Right ventricle myocardium inferior (tissue), 1 donor: ENCODE measurements at regions not wholly inside any gene's neighbourhood (a gene's known extent, or its start where the extent isn't known, plus 50 kb on each side); places are given as distances from the start of the nearest gene placed in this dataset.
A peak's percentile ranks its signal among the peaks of the same experiment; 100 is the strongest.

Experiments used
- ATAC-seq: fragments of 200-7000 bp; cut with Tn5 transposase; one replicate; pipeline ENCODE4 v1.9.1; 2020; ENCODE audit warnings: mild to moderate bottlenecking, moderate library complexity
- DNase-seq: peaks from one replicate; pipeline ENCODE4 v3.0.0; 2021; ENCODE audit errors: missing footprints
- intact Hi-C: fragments of 100-400 bp; cut with DNase I; formaldehyde crosslinking; loops from one replicate; pipeline ENCODE4 v1.11.0; 2022
- donor health status: DM: no; HTN: yes; CAD: no; lungs with severe emphysema.

GRCh38 chr9:14479163-14479560, 165.2 kb upstream of the NFIB start:
- DNase-seq (no peak), ATAC-seq (no peak)
- intact Hi-C loops = no loop called here

DNA sequence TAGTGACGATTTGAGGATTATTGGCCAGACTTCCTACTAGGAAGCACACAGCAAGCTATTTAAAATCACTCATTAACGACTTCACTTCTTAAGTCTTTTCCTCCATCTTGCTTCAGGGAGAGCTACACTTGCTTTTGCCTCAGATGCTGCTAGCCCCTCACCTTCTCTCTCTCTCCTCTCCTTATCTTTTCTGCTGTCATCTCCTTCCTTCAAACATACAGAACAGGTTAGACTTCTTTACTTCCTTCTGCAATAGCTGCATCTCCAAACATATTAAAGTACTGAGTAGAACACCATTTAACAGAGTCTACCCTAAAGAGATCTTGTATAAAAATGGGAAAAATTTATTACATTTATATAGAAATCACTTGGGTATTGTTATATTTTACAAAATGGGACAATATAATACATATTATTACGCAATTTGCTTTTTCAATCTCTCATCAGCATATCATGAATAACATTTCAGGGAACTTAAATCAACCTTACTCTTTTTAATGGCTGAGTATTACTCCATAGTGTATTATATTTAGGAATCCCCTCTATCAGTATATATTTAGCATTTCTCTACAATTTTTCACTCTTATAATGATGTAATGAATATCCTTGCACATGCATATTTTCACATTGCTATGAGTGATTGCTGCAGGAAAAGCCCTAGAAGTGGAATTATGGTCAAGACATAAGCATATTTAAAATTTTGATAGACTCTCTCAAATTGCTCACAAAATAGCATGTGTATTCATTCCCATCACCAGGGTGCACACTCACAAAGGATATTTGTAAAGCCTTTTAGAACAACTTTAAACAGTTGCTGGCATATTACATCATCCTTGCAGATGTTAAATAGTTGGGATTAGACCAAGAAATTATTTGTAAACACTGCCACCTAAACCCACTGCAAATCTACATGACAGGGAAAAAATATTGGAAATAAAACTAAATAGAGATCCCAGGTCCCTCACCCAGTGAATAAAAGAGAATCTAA, 164.5 kb upstream of the NFIB start:
- ATAC-seq = no peak
- no peak for DNase-seq
- intact Hi-C loops = no loop called here

DNA sequence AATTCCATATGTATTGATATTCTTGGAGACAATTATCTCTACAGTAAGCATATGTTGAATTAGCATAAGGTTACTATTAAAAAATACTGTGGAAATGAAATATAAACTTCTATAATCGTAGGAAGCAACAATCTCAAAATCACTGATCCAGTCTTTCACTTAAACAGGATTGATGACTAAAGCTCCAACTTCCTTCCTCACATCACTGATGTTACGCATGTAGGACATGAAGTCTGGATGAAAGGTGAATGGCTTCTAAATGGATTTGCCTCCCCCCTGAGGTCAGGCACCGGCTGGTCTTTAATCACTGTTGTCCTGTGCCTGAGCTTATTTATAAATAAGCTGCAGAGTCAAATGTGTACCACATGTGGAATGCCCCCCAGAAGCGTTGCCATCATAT, 157.1 kb upstream of the NFIB start:
- intact Hi-C loops = no loop called here
- DNase-seq (no peak), ATAC-seq (no peak)

GRCh38 chr9:14467675-14468374, 153.9 kb upstream of the NFIB start:
- intact Hi-C loops = loop anchor here (5.0 kb wide), 1 partner anchor 299 kb away; no protein-coding TSS in a partner anchor
- no peak for ATAC-seq
- DNase-seq = no peak

GRCh38 chr9:14466828-14467227, 152.9 kb upstream of the NFIB start:
- intact Hi-C loops = loop anchor here (5.0 kb wide), 1 partner anchor 300 kb away; no protein-coding TSS in a partner anchor
- DNase-seq (no peak), ATAC-seq (no peak)

- DNase-seq (no peak), ATAC-seq (no peak)
- intact Hi-C loops = loop anchor here (5.0 kb wide), 1 partner anchor 301 kb away; no protein-coding TSS in a partner anchor
Observed at GRCh38 chr9:14466429-14466818, 152.5 kb upstream of the NFIB start.

DNA sequence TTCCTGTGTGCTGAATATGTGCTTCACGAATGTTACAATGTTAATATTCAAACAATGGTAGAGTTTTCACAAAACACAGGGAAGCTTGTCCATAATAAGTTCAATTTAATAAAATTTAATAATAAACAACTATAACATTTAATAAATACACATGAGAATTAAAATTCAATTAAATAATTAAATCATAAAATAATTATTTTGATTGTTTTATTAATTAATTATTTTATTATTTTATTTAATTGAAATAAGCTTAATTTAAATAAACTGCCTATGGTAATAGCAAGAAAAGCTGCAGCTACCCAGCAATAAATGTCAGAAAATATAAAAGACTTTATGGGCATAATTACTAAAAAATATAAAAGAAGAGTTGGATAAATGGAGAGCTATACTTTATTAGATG, 149.0 kb upstream of the NFIB start:
- intact Hi-C loops = no loop called here
- ATAC-seq (no peak), DNase-seq (no peak)

GRCh38 chr9:14455243-14455642, 141.3 kb upstream of the NFIB start:
- no peak for DNase-seq
- intact Hi-C loops = no loop called here
- ATAC-seq = no peak

- intact Hi-C loops = no loop called here
- no peak for DNase-seq
- no peak for ATAC-seq
Observed at GRCh38 chr9:14453286-14453685, 139.3 kb upstream of the NFIB start.

DNA sequence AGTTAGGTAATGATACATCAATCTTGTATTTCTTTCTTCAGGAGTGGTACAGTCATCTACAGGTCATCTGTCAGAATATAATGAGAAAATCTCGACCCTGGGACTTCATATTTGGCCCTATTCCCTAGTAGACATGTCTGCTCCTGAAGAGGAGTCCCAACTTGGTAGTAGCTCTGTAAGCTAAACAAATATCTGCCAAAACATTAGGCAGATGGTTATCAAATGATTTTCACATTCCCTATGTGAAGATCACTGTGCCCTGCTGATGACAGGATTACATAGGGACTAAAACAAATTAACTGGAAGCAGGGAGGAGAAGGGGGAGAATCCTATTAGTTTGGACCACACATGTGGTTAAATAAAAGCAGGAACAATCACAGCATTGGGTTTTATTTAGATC, 138.6 kb upstream of the NFIB start:
- no peak for ATAC-seq
- intact Hi-C loops = no loop called here
- DNase-seq = no peak

DNA sequence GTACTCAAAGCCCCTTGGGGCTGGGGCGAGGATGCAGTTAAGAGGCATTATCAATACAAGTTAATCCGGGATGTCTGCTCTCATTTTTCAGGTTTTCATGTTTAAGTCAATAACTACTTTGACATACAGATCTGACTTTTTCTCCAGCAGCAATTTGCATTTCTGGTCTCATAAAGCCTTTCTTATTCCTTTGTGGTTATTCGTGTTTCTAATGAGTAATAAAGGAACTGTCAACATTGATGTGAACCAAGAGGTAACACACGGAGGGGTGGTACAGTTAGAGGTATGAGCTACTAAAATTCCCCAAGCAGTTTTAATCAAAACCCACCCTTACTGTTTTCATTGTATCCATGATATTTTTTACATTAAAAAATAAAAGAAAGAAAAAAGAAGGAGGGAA, 138.0 kb upstream of the NFIB start:
- DNase-seq = no peak
- intact Hi-C loops = no loop called here
- no peak for ATAC-seq

DNA sequence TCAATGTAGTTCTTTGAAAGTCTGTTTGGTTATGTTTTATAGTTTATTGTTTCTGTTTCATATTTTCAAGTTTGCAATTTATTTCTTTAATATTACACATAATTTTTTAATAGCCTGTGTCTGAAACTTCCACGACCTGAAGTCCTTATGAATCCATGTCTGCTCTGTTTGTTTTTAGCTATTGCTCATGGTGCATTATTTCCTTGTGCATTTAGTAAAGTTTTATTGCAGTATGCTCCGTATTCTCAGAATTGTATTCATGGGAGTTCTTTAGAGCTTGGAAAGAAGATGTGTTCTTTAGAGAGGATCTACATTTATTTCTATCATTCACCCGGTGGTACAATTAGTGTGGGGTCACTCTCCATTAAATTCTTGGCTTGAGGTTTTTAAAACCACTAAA, 133.2 kb upstream of the NFIB start:
- DNase-seq = no peak
- no peak for ATAC-seq
- intact Hi-C loops = no loop called here

DNA sequence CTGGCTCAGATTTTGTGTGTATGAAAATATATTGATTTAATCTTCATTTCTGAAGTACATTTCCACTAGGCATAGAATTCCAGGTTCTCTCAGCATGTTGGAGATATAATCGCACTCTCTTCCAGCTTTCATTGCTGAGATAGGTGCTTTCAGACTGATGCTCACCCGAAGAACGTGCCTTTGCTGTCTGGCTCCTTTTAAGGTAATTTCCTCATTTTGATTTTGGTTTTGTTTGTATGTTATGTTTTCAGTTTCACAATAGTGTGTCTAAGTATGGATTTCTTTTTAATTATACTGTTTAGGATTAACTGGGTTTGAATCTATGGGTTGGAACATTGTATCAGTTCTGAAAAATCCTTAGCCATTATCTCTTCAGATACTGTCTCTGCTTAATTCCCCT, 132.0 kb upstream of the NFIB start:
- no peak for DNase-seq
- intact Hi-C loops = no loop called here
- no peak for ATAC-seq

DNA sequence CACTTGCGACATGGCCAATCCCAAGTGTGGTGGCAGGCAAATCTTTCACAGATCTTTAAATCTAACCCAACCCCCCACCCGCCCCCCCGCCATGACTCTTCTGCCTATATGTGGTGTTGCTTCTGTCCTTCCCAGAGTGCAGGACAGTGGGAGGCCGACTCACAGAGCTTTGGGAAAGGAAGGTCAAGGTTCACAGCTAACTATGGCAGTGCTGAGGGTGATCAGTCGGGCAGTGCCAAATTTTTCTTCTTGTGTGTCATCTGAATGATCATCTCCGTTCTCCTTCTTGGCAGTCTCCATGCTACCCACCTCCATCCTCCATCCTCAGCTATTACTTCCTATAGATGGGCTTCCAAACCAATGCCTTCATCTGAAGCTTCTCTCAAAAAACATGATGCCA, 129.0 kb upstream of the NFIB start:
- DNase-seq = no peak
- ATAC-seq = no peak
- intact Hi-C loops = no loop called here

DNA sequence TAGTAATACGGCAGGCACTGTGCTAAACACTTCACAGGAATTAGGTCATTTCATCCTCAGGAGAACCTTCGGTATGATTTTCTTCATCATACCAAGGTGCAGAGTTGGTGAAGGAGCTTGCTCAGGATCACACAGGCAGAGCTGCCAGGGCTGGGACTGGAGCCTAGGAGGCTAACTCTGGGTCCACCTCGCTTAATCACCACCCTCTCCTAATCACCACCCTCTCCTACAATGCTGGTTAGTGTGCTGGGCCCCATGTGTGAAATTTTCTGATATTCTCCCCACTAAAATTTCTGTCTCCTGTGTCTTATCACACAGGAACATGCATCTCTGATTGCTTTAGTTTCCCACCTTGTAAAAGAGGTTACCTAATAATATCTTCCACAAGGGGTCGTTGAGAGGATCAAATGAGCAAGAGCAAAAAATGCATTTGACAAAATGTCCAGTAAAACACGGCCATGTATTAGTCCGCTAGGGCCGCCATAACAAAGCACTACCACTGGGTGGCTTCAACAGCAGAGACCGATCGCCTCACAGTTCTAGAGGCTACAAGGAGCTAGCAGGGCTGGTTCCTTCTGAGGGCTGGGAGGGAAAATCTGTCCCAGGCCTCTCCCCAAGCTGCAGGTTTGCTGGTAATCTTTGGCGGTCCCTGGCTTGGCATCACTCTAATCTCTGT, 128.2 kb upstream of the NFIB start:
- intact Hi-C loops = no loop called here
- ATAC-seq (no peak), DNase-seq (no peak)

- no peak for DNase-seq
- intact Hi-C loops = no loop called here
- ATAC-seq = no peak
Observed at GRCh38 chr9:14441115-14441514, 127.2 kb upstream of the NFIB start.

GRCh38 chr9:14440062-14440461, 126.1 kb upstream of the NFIB start:
- peak; percentile 17 for ATAC-seq
- intact Hi-C loops = no loop called here
- no peak for DNase-seq

DNA sequence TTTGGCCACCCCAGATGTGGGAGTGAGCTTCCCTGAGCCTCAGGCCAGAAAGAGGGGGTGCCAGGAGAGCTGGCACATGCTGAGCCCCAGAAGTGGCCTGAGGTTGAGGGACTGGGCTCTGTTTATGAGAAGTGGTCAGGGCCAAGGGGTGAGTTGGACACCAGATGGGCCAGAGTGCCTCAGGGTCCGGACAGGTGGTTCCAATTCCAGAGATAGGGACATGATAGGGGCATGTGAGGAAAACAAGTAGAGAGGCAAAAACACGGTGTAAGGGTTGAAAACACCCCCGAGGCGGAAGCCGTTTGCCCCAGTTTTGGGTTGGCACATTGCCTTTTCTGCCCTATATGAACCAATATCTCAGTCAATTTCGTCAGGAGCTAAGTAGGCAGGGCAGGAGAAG, 125.6 kb upstream of the NFIB start:
- DNase-seq = no peak
- no peak for ATAC-seq
- intact Hi-C loops = loop anchor here (10.0 kb wide), 1 partner anchor 1405 kb away; no protein-coding TSS in a partner anchor

GRCh38 chr9:14438232-14439021, 124.5 kb upstream of the NFIB start:
- no peak for DNase-seq
- ATAC-seq = no peak
- intact Hi-C loops = loop anchor here (10.0 kb wide), 1 partner anchor 1404 kb away; no protein-coding TSS in a partner anchor
